Kidney (tissue), 13 donors: ENCODE measurements at regions not wholly inside any gene's neighbourhood (a gene's known extent, or its start where the extent isn't known, plus 50 kb on each side); places are given as distances from the start of the nearest gene placed in this dataset.

Experiments used
- DNase-seq, 5 donors: peaks; one replicate each; pipeline ENCODE4 v3.0.0-alpha.2; 2013 to 2020
- FAIRE-seq: peaks from 2 replicates; lab custom pipeline; 2012; peaks lifted over from hg19 to GRCh38; lab: Jason Lieb, UNC
- H3K27ac ChIP-seq, 2 donors: one replicate each; pipeline ENCODE4 v1.7.0; 2013; ENCODE audit warnings: low read depth in 2 of 2, low read length in 2 of 2, inconsistent platforms in 1 of 2
- H3K27me3 ChIP-seq: one replicate; pipeline ENCODE4 v1.7.1; 2013; ENCODE audit warnings: low read length, inconsistent platforms; ENCODE audit not compliant: control insufficient read depth, insufficient read depth
- H3K36me3 ChIP-seq, 3 donors: one replicate each; pipeline versions ENCODE4 v1.7.0 to v1.7.1; 2013; ENCODE audit warnings: low read length in 3 of 3, control low read depth in 1 of 3, inconsistent platforms in 1 of 3; ENCODE audit not compliant: insufficient read depth in 3 of 3, control insufficient read depth in 2 of 3
- H3K4me1 ChIP-seq, 3 donors: one replicate each; pipeline versions ENCODE4 v1.7.0 to v1.7.1; 2013; ENCODE audit warnings: low read length in 3 of 3, inconsistent platforms in 1 of 3, low read depth in 1 of 3; ENCODE audit not compliant: control insufficient read depth in 2 of 3, insufficient read depth in 2 of 3
- H3K4me3 ChIP-seq, 3 donors: one replicate each; pipeline versions ENCODE4 v1.7.0 to v1.8.1; 2013; ENCODE audit warnings: low read length in 3 of 3, control low read depth in 1 of 3, inconsistent platforms in 1 of 3
- H3K9ac ChIP-seq, 3 donors: one replicate each; pipeline versions ENCODE4 v1.7.0 to v1.7.1; 2013; ENCODE audit warnings: low read length in 3 of 3, control low read depth in 1 of 3, inconsistent platforms in 1 of 3
- H3K9me3 ChIP-seq, 3 donors: one replicate each; pipeline versions ENCODE4 v1.7.0 to v1.7.1; 2013; ENCODE audit warnings: low read length in 3 of 3, control low read depth in 1 of 3, inconsistent platforms in 1 of 3; ENCODE audit not compliant: control insufficient read depth in 2 of 3, insufficient read depth in 1 of 3
- CTCF ChIP-seq: IDR thresholded peaks from 3 replicates; pipeline ENCODE4 v1.5.1; 2012; ENCODE audit warnings: mild to moderate bottlenecking, moderate library complexity, borderline replicate concordance; ENCODE audit not compliant: insufficient read depth; ENCODE audit errors: extremely low read depth
- intact Hi-C: fragments of 100-400 bp; cut with DNase I; formaldehyde crosslinking; loops from one replicate; pipeline ENCODE4 v1.11.1; 2022
- donor health status: control.
- donor health status: control.
- donor health status: control.
- donor health status: control.
- donor health status: control.
- donor health status: DM: yes; HTN: yes; CAD: no.
- donor health status: Normal renal cell carcinoma (clear cell type).

- no peaks in the 10 kb centered on the region for H3K9me3 ChIP-seq
- no peaks in the 10 kb centered on the region for H3K36me3 ChIP-seq
- H3K27ac ChIP-seq: no peak overlapping the region
- no peaks in the 10 kb centered on the region for H3K4me1 ChIP-seq
- H3K27me3 ChIP-seq: no peaks in the 10 kb centered on the region
- intact Hi-C loops: no loop called here
- no peak for TF ChIP-seq CTCF
- no peak overlapping the region for H3K4me3 ChIP-seq
- H3K9ac ChIP-seq: no peak overlapping the region
- no peak for DNase-seq
- FAIRE-seq: no peak
These were observed 122.1 kb upstream of the TMEM108 start for GRCh38 chr3:132916096-132916495.

- Histone ChIP-seq H3K4me3 (no peak overlapping the region), H3K9me3 (no peaks in the 10 kb centered on the region), H3K4me1 (no peaks in the 10 kb centered on the region), H3K36me3 (no peaks in the 10 kb centered on the region), H3K9ac (no peak overlapping the region), H3K27me3 (no peaks in the 10 kb centered on the region), H3K27ac (no peak overlapping the region)
- intact Hi-C loops: no loop called here
- DNase-seq (peak in 2 of 5 donors; percentile 6 to 10), FAIRE-seq (no peak)
- TF ChIP-seq CTCF: no peak
These were observed 125.8 kb upstream of the TMEM108 start for GRCh38 chr3:132912416-132912753.

GRCh38 chr3:132911741-132912415 is 126.3 kb upstream of the TMEM108 start:
- intact Hi-C loops: no loop called here
- FAIRE-seq (no peak), DNase-seq (no peak)
- Histone ChIP-seq H3K36me3 (no peaks in the 10 kb centered on the region), H3K4me3 (no peak overlapping the region), H3K27ac (no peak overlapping the region), H3K9ac (no peak overlapping the region), H3K27me3 (no peaks in the 10 kb centered on the region), H3K9me3 (no peaks in the 10 kb centered on the region), H3K4me1 (no peaks in the 10 kb centered on the region)
- no peak for TF ChIP-seq CTCF

GRCh38 chr3:132907293-132907692 is 130.9 kb upstream of the TMEM108 start:
- Histone ChIP-seq H3K4me1 (no peaks in the 10 kb centered on the region), H3K9me3 (no peaks in the 10 kb centered on the region), H3K36me3 (no peaks in the 10 kb centered on the region), H3K27ac (no peak overlapping the region), H3K4me3 (no peak overlapping the region), H3K27me3 (no peaks in the 10 kb centered on the region), H3K9ac (no peak overlapping the region)
- peak in 1 of 5 donors; percentile 44 for DNase-seq
- FAIRE-seq: no peak
- no peak for TF ChIP-seq CTCF
- intact Hi-C loops: no loop called here
